ENCODE measurements at regions not wholly inside any gene's neighbourhood (a gene's known extent, or its start where the extent isn't known, plus 50 kb on each side); places are given as distances from the start of the nearest gene placed in this dataset.
"Not testable (repeated sequence)": the region's sequence is repeated elsewhere in the genome, so short reads cannot be mapped to it uniquely, and the experiment has no call there.

DNA sequence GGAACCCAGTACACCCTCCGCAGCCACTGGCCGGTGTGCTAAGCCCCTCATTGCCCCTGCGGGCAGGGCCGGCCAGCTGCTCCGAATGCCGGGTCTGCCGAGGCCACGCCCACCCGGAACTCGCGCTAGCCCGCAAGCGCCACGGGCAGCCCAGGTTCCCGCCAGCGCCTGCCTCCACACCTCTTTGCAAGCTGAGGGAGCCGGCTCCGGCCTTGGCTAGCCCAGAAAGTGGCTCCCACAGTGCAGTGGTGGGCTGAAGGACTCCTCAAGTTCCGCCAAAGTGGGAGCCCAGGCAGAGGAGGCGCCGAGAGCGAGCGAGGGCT lies 81.4 kb upstream of the BCHE start:
- Histone ChIP-seq H3K9me3 (ENCODE audit: low read length) (no peaks in the 10 kb centered on the region), H3K27me3 (ENCODE audit: insufficient read depth, low read length) (no peaks in the 10 kb centered on the region), H3K36me3 (ENCODE audit: insufficient read depth, low read length) (no peaks in the 10 kb centered on the region), H2AFZ (ENCODE audit: low read depth, low read length) (no peak overlapping the region), H3K4me3 (ENCODE audit: low read length) (no peak overlapping the region), H3K4me1 (ENCODE audit: insufficient read depth, low read length) (no peaks in the 10 kb centered on the region)

DNA sequence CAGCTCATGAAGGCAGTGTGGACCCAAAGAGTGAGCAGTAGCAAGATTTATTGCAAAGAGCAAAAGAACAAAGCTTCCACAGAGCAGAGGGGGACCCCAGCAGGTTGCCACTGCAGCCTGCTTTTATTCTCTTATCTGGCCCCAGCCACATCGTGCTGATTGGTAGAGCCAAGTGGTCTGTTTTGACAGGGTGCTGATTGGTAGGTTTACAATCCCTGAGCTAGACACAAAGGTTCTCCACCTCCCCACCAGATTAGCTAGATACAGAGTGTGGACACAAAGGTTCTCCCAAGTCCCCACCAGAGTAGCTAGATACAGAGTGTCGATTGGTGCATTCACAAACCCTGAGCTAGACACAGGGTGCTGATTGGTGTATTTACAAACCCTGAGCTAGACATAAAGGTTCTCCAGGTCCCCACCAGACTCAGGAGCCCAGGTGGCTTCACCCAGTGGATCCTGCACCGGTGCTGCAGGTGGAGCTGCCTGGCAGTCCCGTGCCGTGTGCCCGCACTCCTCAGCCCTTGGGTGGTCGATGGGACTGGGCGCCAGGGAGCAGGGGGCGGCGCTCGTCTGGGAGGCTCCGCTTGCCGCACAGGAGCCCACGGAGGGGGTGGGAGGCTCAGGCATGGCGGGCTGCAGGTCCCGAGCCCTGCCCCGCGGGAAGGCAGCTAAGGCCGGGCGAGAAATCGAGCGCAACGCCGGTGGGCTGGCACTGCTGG lies 80.9 kb upstream of the BCHE start:
- H3K36me3 ChIP-seq (ENCODE audit: insufficient read depth, low read length); H3K4me1 ChIP-seq (ENCODE audit: insufficient read depth, low read length); H3K9me3 ChIP-seq (ENCODE audit: low read length): not testable (repeated sequence)

DNA sequence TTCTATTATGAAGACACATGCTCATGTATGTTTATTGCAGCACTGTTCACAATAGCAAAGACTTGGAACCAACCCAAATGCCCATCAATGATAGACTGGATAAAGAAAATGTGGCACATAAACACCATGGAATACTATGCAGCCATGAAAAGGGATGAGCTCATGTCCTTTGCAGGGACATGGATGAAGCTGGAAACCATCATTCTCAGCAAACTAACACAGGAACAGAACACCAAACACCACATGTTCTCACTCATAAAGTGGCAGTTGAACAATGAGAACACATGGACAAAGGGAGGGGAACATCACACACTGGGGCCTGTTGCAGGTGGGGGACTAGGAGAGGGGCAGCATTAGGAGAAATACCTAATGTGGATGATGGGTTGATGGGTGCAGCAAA lies 77.9 kb upstream of the BCHE start:
- not testable (repeated sequence) for H3K36me3 ChIP-seq (ENCODE audit: insufficient read depth, low read length)

More for the DNA sequence above, 80.9 kb upstream of the BCHE start:
- not testable (repeated sequence) for H3K4me3 ChIP-seq (ENCODE audit: low read length); H3K27me3 ChIP-seq (ENCODE audit: insufficient read depth, low read length); H2AFZ ChIP-seq (ENCODE audit: low read depth, low read length)

DNA sequence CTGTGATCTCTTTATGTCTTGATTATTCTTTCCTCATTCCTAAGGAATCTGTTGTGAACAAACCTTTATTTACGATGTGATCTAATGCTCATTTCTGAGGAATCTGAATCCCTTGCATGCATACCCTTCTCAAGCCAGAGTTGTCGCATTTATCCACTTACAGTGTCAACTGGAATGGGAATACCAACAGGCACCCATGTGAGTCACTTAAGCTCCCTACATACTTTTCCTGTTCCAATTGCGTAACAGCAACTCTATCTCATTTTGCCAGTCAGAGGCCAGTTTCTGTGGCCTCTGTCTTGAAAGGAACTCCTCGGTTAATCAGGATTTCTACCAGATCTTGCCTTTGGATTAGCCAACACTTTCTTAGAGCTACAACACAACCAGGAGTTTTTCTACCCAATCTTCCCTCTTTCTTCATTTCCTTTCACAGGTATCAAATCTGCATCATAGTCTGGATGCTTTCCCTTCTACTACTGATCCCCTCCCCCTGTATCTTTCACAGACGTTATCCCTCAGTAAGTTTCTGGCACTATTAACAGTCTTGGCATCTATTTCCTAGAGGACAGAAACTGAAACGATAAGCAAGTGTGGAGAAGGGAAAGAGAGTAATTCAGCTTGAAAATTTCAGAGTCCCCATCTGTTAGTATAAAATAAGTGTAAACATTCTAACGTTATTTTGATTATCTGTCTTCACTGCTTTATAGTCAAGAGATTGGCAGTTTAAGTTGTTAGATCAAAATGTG lies 66.8 kb upstream of the BCHE start:
- Histone ChIP-seq H3K27me3 (ENCODE audit: insufficient read depth, low read length) (no peaks in the 10 kb centered on the region), H2AFZ (ENCODE audit: low read depth, low read length) (no peak overlapping the region), H3K4me1 (ENCODE audit: insufficient read depth, low read length) (no peaks in the 10 kb centered on the region), H3K4me3 (ENCODE audit: low read length) (no peak overlapping the region), H3K36me3 (ENCODE audit: insufficient read depth, low read length) (no peaks in the 10 kb centered on the region), H3K9me3 (ENCODE audit: low read length) (no peaks in the 10 kb centered on the region)

More for the DNA sequence above, 77.9 kb upstream of the BCHE start:
- not testable (repeated sequence) for H3K4me1 ChIP-seq (ENCODE audit: insufficient read depth, low read length); H3K9me3 ChIP-seq (ENCODE audit: low read length); H2AFZ ChIP-seq (ENCODE audit: low read depth, low read length); H3K4me3 ChIP-seq (ENCODE audit: low read length); H3K27me3 ChIP-seq (ENCODE audit: insufficient read depth, low read length)

DNA sequence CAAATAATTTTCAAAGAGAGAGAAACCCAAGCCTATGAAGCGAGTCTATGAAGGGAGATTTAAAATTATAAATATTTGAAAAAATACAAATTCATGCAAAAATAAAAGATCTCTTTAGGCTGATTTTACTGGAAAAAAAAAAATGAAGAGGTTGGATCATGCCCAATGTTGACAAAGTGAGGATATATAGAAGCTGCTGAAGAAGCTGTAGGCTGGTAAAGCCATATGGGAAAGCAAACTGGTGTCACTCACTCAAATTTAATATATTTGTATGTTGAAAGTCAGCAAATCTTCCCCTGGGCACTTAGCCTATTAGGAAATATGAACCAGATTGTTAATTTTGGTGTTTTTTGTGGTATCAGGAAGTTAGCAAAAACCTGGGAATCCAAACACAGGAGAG lies 61.8 kb upstream of the BCHE start:
- Histone ChIP-seq H2AFZ (ENCODE audit: low read depth, low read length) (no peak overlapping the region), H3K36me3 (ENCODE audit: insufficient read depth, low read length) (no peaks in the 10 kb centered on the region), H3K4me3 (ENCODE audit: low read length) (no peak overlapping the region), H3K4me1 (ENCODE audit: insufficient read depth, low read length) (no peaks in the 10 kb centered on the region), H3K27me3 (ENCODE audit: insufficient read depth, low read length) (no peaks in the 10 kb centered on the region), H3K9me3 (ENCODE audit: low read length) (no peaks in the 10 kb centered on the region)

DNA sequence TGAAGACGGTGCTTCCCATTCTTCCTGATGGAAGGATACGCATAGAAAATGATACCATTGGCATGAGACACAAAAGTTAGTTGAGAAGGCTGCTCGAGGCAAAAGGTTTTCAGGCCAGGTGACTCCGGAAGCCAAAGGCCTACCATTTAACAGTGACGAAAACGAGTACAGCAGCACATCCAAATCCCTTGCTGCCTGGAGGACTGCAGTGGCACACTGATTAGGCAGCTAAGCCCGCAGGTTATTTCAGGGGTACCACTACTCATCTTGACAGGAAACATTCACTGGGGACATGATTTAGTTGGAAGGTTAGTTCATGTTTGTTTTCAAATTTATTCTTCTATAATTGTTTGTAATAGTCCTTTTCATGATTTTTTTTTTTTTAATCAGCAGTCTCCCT lies 59.9 kb upstream of the BCHE start:
- H3K36me3 ChIP-seq (ENCODE audit: insufficient read depth, low read length), result no peaks in the 10 kb centered on the region
- H3K4me1 ChIP-seq (ENCODE audit: insufficient read depth, low read length), result no peaks in the 10 kb centered on the region
- no peaks in the 10 kb centered on the region for H3K9me3 ChIP-seq (ENCODE audit: low read length)
- no peak overlapping the region for H3K4me3 ChIP-seq (ENCODE audit: low read length)
- no peaks in the 10 kb centered on the region for H3K27me3 ChIP-seq (ENCODE audit: insufficient read depth, low read length)
- no peak overlapping the region for H2AFZ ChIP-seq (ENCODE audit: low read depth, low read length)

DNA sequence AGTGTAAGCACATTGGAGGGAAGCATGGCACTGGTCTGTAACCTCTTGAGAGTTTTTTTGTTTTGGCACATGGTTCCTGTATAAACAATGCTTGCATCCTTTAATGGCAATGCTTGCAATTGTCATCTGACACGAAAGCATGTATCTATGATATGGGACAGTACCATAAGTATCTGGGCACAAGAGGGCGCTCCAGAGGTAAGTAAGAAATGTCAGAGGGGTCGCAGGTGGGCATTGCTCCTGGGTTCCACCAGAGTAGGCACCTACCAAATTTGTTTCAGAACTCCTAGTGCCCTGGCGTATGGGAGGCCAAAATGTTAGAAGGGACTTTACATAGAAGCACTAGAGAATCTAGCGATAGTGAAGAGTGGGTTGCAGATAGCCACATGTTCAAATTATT lies 58.7 kb upstream of the BCHE start:
- Histone ChIP-seq H3K4me3 (ENCODE audit: low read length) (no peak overlapping the region), H2AFZ (ENCODE audit: low read depth, low read length) (no peak overlapping the region), H3K27me3 (ENCODE audit: insufficient read depth, low read length) (no peaks in the 10 kb centered on the region), H3K4me1 (ENCODE audit: insufficient read depth, low read length) (no peaks in the 10 kb centered on the region), H3K36me3 (ENCODE audit: insufficient read depth, low read length) (no peaks in the 10 kb centered on the region), H3K9me3 (ENCODE audit: low read length) (no peaks in the 10 kb centered on the region)

DNA sequence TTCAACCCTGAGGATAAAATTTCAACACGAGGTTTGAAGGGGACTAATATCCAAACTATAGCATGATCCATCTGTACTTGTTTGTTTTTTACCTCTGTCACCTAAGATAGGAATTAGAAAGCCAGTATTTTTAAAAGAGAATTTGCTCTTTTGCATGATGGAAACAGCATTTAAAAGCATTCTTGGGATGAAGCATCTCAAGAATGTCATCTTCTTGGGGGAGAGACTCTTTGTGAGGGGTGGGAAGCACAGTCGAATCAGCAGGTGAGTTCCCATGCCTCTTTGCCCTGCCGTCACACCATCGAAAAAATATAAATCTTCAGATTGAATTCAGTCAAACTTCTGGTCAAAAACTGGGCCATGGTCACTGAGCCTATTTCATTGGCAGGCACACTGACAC lies 55.3 kb upstream of the BCHE start:
- Histone ChIP-seq H3K9me3 (ENCODE audit: low read length) (no peaks in the 10 kb centered on the region), H2AFZ (ENCODE audit: low read depth, low read length) (no peak overlapping the region), H3K4me1 (ENCODE audit: insufficient read depth, low read length) (no peaks in the 10 kb centered on the region), H3K36me3 (ENCODE audit: insufficient read depth, low read length) (no peaks in the 10 kb centered on the region), H3K27me3 (ENCODE audit: insufficient read depth, low read length) (no peaks in the 10 kb centered on the region), H3K4me3 (ENCODE audit: low read length) (no peak overlapping the region)
